Stimulated activated CD8-positive, alpha-beta memory T cell treated with anti-CD3 and anti-CD28 coated beads, Interleukin-7, amount 100 ng/mL, for 1 hour (primary cell): ENCODE measurements at regions not wholly inside any gene's neighbourhood (a gene's known extent, or its start where the extent isn't known, plus 50 kb on each side); places are given as distances from the start of the nearest gene placed in this dataset.
"Not testable (repeated sequence)": the region's sequence is repeated elsewhere in the genome, so short reads cannot be mapped to it uniquely, and the experiment has no call there.

Source experiments
- DNase-seq, 2 donors: peaks; one replicate each; pipeline ENCODE4 v3.0.0-alpha.2; 2020; ENCODE audit warnings: low read depth in 2 of 2

- DNase-seq, result no peak
Observed at GRCh38 chr4:17065821-17066220, 167.4 kb upstream of the LDB2 start.

GRCh38 chr4:17064959-17065358 is 166.5 kb upstream of the LDB2 start:
- no peak for DNase-seq

- no peak for DNase-seq
Observed at GRCh38 chr4:17063888-17064287, 165.4 kb upstream of the LDB2 start.

- no peak for DNase-seq
Observed at GRCh38 chr4:17060230-17060629, 161.8 kb upstream of the LDB2 start.

GRCh38 chr4:17058916-17059741 is 160.7 kb upstream of the LDB2 start:
- no peak for DNase-seq

GRCh38 chr4:17058536-17058915 is 160.1 kb upstream of the LDB2 start:
- no peak for DNase-seq

- no peak for DNase-seq
Observed at GRCh38 chr4:17057035-17057434, 158.6 kb upstream of the LDB2 start.

- DNase-seq, result no peak
Observed at GRCh38 chr4:17055788-17056187, 157.3 kb upstream of the LDB2 start.

GRCh38 chr4:17045866-17046265 is 147.4 kb upstream of the LDB2 start:
- no peak for DNase-seq

GRCh38 chr4:17038510-17039176 is 140.2 kb upstream of the LDB2 start:
- DNase-seq, result no peak

GRCh38 chr4:17033768-17034181 is 135.3 kb upstream of the LDB2 start:
- no peak for DNase-seq

- no peak for DNase-seq
Observed at GRCh38 chr4:17033025-17033767, 134.8 kb upstream of the LDB2 start.

GRCh38 chr4:17030543-17030942 is 132.1 kb upstream of the LDB2 start:
- DNase-seq, result no peak

- no peak for DNase-seq
Observed at GRCh38 chr4:17029964-17030363, 131.5 kb upstream of the LDB2 start.

- DNase-seq, result no peak
Observed at GRCh38 chr4:17029432-17029831, 131.0 kb upstream of the LDB2 start.

- DNase-seq, result no peak
Observed at GRCh38 chr4:17027495-17027894, 129.1 kb upstream of the LDB2 start.

GRCh38 chr4:17024425-17024824 is 126.0 kb upstream of the LDB2 start:
- no peak for DNase-seq

GRCh38 chr4:17020901-17021300 is 122.5 kb upstream of the LDB2 start:
- DNase-seq, result no peak

- DNase-seq, result no peak
Observed at GRCh38 chr4:17020451-17020850, 122.0 kb upstream of the LDB2 start.

- not testable (repeated sequence) for DNase-seq
Observed at GRCh38 chr4:17018621-17019020, 120.2 kb upstream of the LDB2 start.

GRCh38 chr4:17018013-17018412 is 119.6 kb upstream of the LDB2 start:
- no peak for DNase-seq

GRCh38 chr4:17013382-17014006 is 115.0 kb upstream of the LDB2 start:
- DNase-seq, result no peak
